ENCODE measurements at regions not wholly inside any gene's neighbourhood (a gene's known extent, or its start where the extent isn't known, plus 50 kb on each side); places are given as distances from the start of the nearest gene placed in this dataset.

- DNase-seq (ENCODE audit: low read depth) = no peak
Measured at GRCh38 chr5:72619251-72619650, 112.0 kb upstream of the ZNF366 start.

- no peak for DNase-seq (ENCODE audit: low read depth)
Measured at GRCh38 chr5:72618708-72619107, 111.5 kb upstream of the ZNF366 start.

GRCh38 chr5:72615061-72615460 is 107.9 kb upstream of the ZNF366 start:
- DNase-seq (ENCODE audit: low read depth) = no peak

- DNase-seq (ENCODE audit: low read depth) = no peak
Measured at GRCh38 chr5:72613515-72613914, 106.3 kb upstream of the ZNF366 start.

- DNase-seq (ENCODE audit: low read depth) = no peak
Measured at GRCh38 chr5:72612810-72613209, 105.6 kb upstream of the ZNF366 start.

GRCh38 chr5:72611118-72611730 is 104.0 kb upstream of the ZNF366 start:
- DNase-seq (ENCODE audit: low read depth) = peak; percentile 19

GRCh38 chr5:72608926-72609325 is 101.7 kb upstream of the ZNF366 start:
- DNase-seq (ENCODE audit: low read depth) = no peak

GRCh38 chr5:72608297-72608696 is 101.1 kb upstream of the ZNF366 start:
- no peak for DNase-seq (ENCODE audit: low read depth)

- no peak for DNase-seq (ENCODE audit: low read depth)
Measured at GRCh38 chr5:72607381-72607780, 100.2 kb upstream of the ZNF366 start.

- no peak for DNase-seq (ENCODE audit: low read depth)
Measured at GRCh38 chr5:72606525-72606924, 99.3 kb upstream of the ZNF366 start.

GRCh38 chr5:72605632-72606031 is 98.4 kb upstream of the ZNF366 start:
- DNase-seq (ENCODE audit: low read depth) = no peak

- DNase-seq (ENCODE audit: low read depth) = no peak
Measured at GRCh38 chr5:72604798-72605154, 97.6 kb upstream of the ZNF366 start.

- no peak for DNase-seq (ENCODE audit: low read depth)
Measured at GRCh38 chr5:72604111-72604797, 97.0 kb upstream of the ZNF366 start.

- DNase-seq (ENCODE audit: low read depth) = no peak
Measured at GRCh38 chr5:72602696-72603685, 95.8 kb upstream of the ZNF366 start.

- no peak for DNase-seq (ENCODE audit: low read depth)
Measured at GRCh38 chr5:72601861-72602260, 94.7 kb upstream of the ZNF366 start.

GRCh38 chr5:72600391-72600981 is 93.3 kb upstream of the ZNF366 start:
- DNase-seq (ENCODE audit: low read depth) = no peak

GRCh38 chr5:72599519-72600370 is 92.5 kb upstream of the ZNF366 start:
- DNase-seq (ENCODE audit: low read depth) = no peak

- no peak for DNase-seq (ENCODE audit: low read depth)
Measured at GRCh38 chr5:72599065-72599433, 91.8 kb upstream of the ZNF366 start.

GRCh38 chr5:72598401-72599064 is 91.3 kb upstream of the ZNF366 start:
- no peak for DNase-seq (ENCODE audit: low read depth)

GRCh38 chr5:72597456-72597948 is 90.3 kb upstream of the ZNF366 start:
- no peak for DNase-seq (ENCODE audit: low read depth)

- DNase-seq (ENCODE audit: low read depth) = no peak
Measured at GRCh38 chr5:72596956-72597355, 89.7 kb upstream of the ZNF366 start.

All from stimulated activated CD8-positive, alpha-beta memory T cell treated with anti-CD3 and anti-CD28 coated beads, Interleukin-4, amount 100 ng/mL, for 24 hours (primary cell).